ENCODE measurements at regions not wholly inside any gene's neighbourhood (a gene's known extent, or its start where the extent isn't known, plus 50 kb on each side); places are given as distances from the start of the nearest gene placed in this dataset.

DNA sequence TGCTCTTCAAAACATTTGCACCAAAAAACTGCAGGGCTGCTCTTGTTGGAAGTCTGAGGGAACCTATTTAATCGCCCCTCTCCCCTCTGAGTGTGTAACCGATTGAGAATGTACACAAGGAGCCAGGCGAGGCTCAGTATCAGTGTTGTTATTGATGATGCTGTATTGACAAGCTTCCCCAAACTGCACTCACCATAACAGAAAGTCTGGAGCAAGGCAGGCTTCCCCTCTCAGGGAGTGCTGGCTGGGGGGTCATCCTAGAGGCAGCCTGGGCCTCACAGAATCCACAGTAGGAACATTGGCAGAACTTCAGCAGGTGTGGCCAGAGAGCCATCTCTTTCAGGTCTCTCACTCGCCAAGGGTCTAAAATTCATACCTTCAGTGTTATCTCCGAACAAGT lies 58.1 kb upstream of the TUNAR start:
- H3K27me3 ChIP-seq: peaks cover 0 to 49% (median 2%) of the 10 kb centered on the region in 4 donors
- intact Hi-C loops (cut with DNase I): no loop called here
- no peak overlapping the region for H3K27ac ChIP-seq
- H3K4me3 ChIP-seq: no peak overlapping the region
- no peak for DNase-seq
- H3K36me3 ChIP-seq: no peaks in the 10 kb centered on the region
- WGBS, 2 donors: 50 to 64% methylated on average over 4 to 5 of the region's 5 CpGs
- H3K4me1 ChIP-seq: peaks cover 0 to 13% (median 0%) of the 10 kb centered on the region in 3 donors
- no peaks in the 10 kb centered on the region for H3K9me3 ChIP-seq
- TF ChIP-seq POLR2A (IDR thresholded peaks at IDR 0.05): no peak
- no peak for TF ChIP-seq CTCF (IDR thresholded peaks at IDR 0.05)

DNA sequence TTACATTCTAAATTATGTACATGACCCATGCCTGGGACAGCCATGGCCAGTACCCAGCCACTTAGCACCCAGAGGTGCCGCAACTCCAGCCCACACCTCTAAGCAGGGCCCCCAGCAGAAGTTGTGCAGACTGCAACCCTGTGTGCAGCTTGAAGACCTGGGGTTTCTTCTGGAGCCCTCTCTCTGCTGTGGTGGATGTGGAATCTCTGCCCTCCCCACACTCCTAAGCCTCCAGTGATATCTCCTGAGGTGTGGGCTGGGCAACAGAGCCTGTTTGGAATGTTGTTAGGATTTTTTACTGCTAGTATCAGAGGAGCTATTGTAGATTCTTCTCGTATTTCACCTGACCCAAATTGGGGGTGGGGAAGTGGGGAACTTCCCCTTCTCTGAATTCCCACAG lies 59.4 kb upstream of the TUNAR start:
- intact Hi-C loops (cut with DNase I): no loop called here
- H3K4me3 ChIP-seq: no peak overlapping the region
- TF ChIP-seq POLR2A (IDR thresholded peaks at IDR 0.05): no peak
- no peak for TF ChIP-seq CTCF (IDR thresholded peaks at IDR 0.05)
- no peaks in the 10 kb centered on the region for H3K36me3 ChIP-seq
- no peaks in the 10 kb centered on the region for H3K9me3 ChIP-seq
- peaks cover 0 to 49% (median 2%) of the 10 kb centered on the region in 4 donors for H3K27me3 ChIP-seq
- H3K4me1 ChIP-seq: peaks cover 0 to 13% (median 0%) of the 10 kb centered on the region in 3 donors
- WGBS, 2 donors: 61 to 81% methylated on average over 2 of the region's 2 CpGs
- no peak for DNase-seq
- H3K27ac ChIP-seq: no peak overlapping the region

DNA sequence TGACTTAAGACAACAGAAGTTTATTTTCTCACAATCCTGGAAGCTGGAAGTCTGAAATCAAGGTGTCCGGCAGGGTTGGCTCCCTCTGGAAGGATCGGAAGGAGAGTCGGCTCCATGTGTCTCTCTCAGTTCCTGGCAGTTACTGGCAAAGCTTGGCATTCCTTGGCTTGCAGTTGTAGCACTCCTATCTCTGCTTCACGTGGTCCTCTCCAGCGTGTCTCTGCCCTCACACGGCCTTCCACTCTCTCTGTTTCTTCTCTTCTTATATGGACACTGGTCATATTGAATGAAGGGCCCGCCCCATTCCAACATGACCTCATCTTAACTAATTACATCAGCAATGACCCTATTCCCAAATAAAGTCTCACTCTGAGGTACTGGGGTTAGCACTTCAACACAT lies 60.1 kb upstream of the TUNAR start:
- TF ChIP-seq POLR2A (IDR thresholded peaks at IDR 0.05) (no peak), CTCF (IDR thresholded peaks at IDR 0.05) (no peak)
- DNase-seq: no peak
- WGBS, 2 donors: 57 to 67% methylated on average over 7 of the region's 7 CpGs
- intact Hi-C loops (cut with DNase I): no loop called here
- no peaks in the 10 kb centered on the region for H3K9me3 ChIP-seq
- no peak overlapping the region for H3K27ac ChIP-seq
- H3K27me3 ChIP-seq: peaks cover 0 to 49% (median 2%) of the 10 kb centered on the region in 4 donors
- no peak overlapping the region for H3K4me3 ChIP-seq
- no peaks in the 10 kb centered on the region for H3K36me3 ChIP-seq
- H3K4me1 ChIP-seq: peaks cover 0 to 13% (median 0%) of the 10 kb centered on the region in 3 donors

GRCh38 chr14:95815226-95815690 lies 61.4 kb upstream of the TUNAR start:
- WGBS, 2 donors: 37 to 55% methylated on average over 11 of the region's 11 CpGs
- peaks cover 0 to 13% (median 0%) of the 10 kb centered on the region in 3 donors for H3K4me1 ChIP-seq
- no peak for DNase-seq
- H3K27ac ChIP-seq: no peak overlapping the region
- no peaks in the 10 kb centered on the region for H3K9me3 ChIP-seq
- H3K27me3 ChIP-seq: peaks cover 0 to 49% (median 2%) of the 10 kb centered on the region in 4 donors
- TF ChIP-seq CTCF (IDR thresholded peaks at IDR 0.05): no peak
- no peak for TF ChIP-seq POLR2A (IDR thresholded peaks at IDR 0.05)
- H3K36me3 ChIP-seq: no peaks in the 10 kb centered on the region
- no peak overlapping the region for H3K4me3 ChIP-seq
- intact Hi-C loops (cut with DNase I): no loop called here

GRCh38 chr14:95814363-95815225 lies 62.0 kb upstream of the TUNAR start:
- TF ChIP-seq POLR2A (IDR thresholded peaks at IDR 0.05) (no peak), CTCF (IDR thresholded peaks at IDR 0.05) (no peak)
- Histone ChIP-seq H3K9me3 (no peaks in the 10 kb centered on the region), H3K27ac (no peak overlapping the region), H3K27me3 (peaks cover 0 to 49% (median 2%) of the 10 kb centered on the region in 4 donors), H3K4me3 (no peak overlapping the region), H3K36me3 (no peaks in the 10 kb centered on the region), H3K4me1 (peaks cover 0 to 13% (median 0%) of the 10 kb centered on the region in 3 donors)
- WGBS, 2 donors: 56 to 60% methylated on average over 9 to 10 of the region's 10 CpGs
- DNase-seq: no peak
- intact Hi-C loops (cut with DNase I): no loop called here
